Fibroblast of the aortic adventitia (primary cell): ENCODE measurements at regions not wholly inside any gene's neighbourhood (a gene's known extent, or its start where the extent isn't known, plus 50 kb on each side); places are given as distances from the start of the nearest gene placed in this dataset.

Source experiments
- DNase-seq: peaks from one replicate; pipeline ENCODE4 v3.0.0-alpha.2; 2010; ENCODE audit warnings: low read depth
- H3K4me3 ChIP-seq: 2 replicates; pipeline ENCODE4 v1.5.1; 2011; ENCODE audit warnings: low read depth, mild to moderate bottlenecking, control low read depth, low read length, moderate library complexity
- CTCF ChIP-seq: IDR thresholded peaks from 2 replicates; pipeline ENCODE4 v1.5.1; 2011; ENCODE audit warnings: mild to moderate bottlenecking, low read length, control low read depth, inconsistent platforms; ENCODE audit not compliant: insufficient read depth

DNA sequence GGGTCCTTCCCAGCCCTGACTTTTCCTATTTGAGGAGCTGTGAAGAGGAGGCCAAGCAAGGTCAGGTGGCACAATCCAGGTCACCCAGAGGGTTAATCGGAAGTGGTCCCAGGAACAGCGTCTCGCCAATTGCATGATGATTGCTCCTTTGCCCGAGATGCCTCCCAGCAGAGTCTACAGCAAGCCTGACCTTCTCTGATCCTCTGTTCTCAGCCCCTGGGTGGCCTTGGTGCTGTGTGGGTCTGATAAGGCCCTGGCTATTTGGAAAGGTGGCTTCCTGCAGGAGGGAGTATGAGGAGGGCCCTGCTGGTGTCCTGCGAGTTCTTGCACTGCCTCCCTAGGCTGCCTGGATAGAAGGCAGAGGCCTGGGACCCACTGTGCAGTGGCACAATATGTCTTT, 116.2 kb downstream of the FOXD2 start:
- no peak for DNase-seq
- no peak overlapping the region for H3K4me3 ChIP-seq
- TF ChIP-seq CTCF, result no peak

GRCh38 chr1:47554901-47555300, 117.1 kb downstream of the FOXD2 start:
- no peak overlapping the region for H3K4me3 ChIP-seq
- TF ChIP-seq CTCF, result no peak
- peak; percentile 38 for DNase-seq

DNA sequence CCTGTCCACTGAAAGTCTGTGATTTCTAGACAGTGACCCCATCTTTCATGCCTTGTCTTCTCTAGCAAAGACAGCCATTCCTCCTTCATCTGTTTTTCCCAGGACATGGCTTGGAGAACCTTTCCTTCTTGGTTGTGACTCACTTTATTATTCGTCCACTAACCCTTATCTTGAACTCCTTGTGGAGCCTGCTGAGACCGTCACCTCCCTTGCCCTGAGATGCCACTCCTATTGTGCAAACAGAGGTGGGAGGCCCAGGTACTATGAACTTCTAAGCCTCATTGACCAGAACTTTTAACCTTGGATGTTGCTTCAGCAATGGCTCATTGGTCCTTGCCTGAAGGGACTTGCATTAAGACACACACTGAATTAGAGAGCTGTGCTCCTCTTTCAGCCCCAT, 117.5 kb downstream of the FOXD2 start:
- DNase-seq, result no peak
- TF ChIP-seq CTCF, result no peak
- H3K4me3 ChIP-seq, result no peak overlapping the region

DNA sequence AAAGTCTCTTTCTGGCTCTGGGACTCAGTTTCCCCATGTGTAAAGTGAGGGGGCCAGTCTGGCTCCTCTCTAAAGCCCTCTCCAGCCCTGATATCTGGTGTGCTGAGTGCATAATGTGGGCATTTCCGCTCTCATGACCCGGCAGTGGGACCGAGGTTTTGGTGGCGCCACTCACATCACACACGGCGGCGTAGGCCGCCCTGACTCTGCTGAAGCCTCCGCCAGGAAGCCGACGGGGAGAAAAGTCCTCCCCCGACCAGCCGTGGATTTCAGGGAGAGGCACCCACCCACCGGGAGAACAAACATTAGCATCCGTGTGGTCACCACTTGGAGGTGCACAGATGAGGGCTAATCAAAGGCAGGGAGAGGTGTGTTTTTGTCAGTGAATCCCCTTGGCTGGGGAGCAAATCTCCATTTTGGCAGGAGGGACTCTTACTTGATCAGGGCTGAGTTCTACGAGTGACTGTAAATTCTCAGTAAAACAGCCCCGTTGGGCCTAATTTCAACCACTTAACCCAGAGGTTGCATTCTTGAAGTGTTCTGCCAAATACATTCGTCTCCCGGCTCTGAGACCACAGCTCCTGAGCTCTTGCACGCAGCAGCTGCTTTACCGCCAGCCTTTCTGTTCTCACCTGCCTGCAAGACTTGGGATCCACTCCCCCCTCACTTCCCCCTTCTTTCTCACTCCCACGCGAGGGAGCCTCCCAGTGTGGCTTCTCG, 118.2 kb downstream of the FOXD2 start:
- TF ChIP-seq CTCF, result no peak
- DNase-seq, result no peak
- H3K4me3 ChIP-seq, result no peak overlapping the region

DNA sequence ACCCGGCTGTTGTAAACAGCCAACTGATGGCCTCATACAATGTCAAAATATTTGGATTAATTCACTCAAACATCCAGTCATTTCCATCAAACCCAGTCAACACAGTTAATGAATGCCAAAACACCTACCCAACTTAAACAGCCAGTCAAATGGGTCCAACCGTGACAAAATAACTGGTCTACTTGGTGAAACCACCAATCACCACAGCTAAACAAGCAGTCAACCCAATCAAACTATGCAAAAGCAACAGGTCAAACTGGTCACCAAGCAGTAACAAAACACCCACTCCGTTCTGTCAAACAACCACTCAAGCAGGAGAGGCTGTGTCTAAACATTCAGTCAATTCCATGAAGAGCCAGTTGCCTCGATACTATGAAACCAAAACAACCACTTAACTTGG, 119.2 kb downstream of the FOXD2 start:
- no peak for DNase-seq
- no peak for TF ChIP-seq CTCF
- no peak overlapping the region for H3K4me3 ChIP-seq

GRCh38 chr1:47558601-47559593, 121.1 kb downstream of the FOXD2 start:
- no peak overlapping the region for H3K4me3 ChIP-seq
- no peak for TF ChIP-seq CTCF
- no peak for DNase-seq
